ENCODE measurements at regions not wholly inside any gene's neighbourhood (a gene's known extent, or its start where the extent isn't known, plus 50 kb on each side); places are given as distances from the start of the nearest gene placed in this dataset.

DNA sequence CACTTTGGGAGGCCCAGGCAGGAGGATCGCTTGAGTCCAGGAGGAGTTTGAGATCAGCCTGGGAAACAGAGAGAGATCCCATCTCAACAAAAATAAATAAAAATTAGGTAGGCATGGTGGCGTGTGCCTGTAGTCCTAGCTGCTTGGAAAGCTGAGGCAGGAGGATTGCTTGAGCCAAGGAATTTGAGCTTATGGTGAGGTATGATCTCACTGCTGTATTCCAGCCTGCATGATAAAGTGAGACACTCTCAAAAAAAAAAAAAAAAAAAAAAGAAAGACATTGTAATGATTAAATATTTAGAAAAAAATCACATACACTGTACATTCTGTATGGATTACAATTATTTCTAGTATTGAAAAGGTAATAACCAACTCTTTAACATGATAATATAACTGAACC lies 87.1 kb downstream of the SLIT2 start:
- Histone ChIP-seq H4K20me1 (ENCODE audit: insufficient read depth, low read depth, low read length) (no peaks in the 10 kb centered on the region), H3K27ac (ENCODE audit: low read length) (no peak overlapping the region), H3K9ac (ENCODE audit: low read length) (no peak overlapping the region), H3K36me3 (ENCODE audit: insufficient read depth, low read length) (no peaks in the 10 kb centered on the region), H3K4me2 (ENCODE audit: low read depth, low read length, poor library complexity, severe bottlenecking) (no peak overlapping the region), H3K9me3 (ENCODE audit: low read length) (no peaks in the 10 kb centered on the region), H3K4me3 (ENCODE audit: low read length) (no peak overlapping the region), H3K79me2 (ENCODE audit: low read length) (no peaks in the 10 kb centered on the region), H3K9me2 (replicated peaks; ENCODE audit: insufficient read depth, low read length) (no peaks in the 10 kb centered on the region), H3K27me3 (ENCODE audit: low read length) (no peaks in the 10 kb centered on the region), H3K4me1 (ENCODE audit: low read length) (no peaks in the 10 kb centered on the region), H2AFZ (ENCODE audit: low read length) (no peak overlapping the region)
- no peak for DNase-seq

DNA sequence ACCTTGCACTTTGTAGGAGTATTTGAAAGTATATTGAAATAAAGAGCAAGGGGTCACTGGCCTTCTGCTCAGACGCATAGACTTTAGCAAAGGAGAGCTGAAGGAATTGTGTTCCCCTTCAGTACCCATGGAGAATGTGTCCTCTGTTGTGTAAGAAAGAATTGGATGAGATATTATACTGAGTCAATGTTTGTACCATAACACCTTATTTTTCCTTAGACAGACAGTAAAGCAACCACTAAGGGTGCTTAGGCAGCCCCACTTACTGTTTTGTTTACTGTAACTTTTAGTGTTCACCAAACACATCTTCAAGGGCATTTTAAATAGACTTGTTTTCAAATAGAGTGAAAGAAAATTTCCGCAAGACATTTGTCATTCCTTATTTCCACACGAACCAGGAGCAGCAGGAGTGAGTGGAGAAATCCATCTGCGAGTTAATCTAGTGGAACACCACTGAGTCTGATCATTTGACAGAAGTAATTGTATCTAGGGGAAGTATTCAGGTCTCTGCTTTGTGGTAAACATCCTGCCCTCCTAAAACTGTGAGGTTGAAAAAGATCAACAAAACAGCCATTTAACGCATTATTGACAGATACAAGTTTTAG lies 89.5 kb downstream of the SLIT2 start:
- Histone ChIP-seq H3K4me3 (ENCODE audit: low read length) (no peak overlapping the region), H3K9ac (ENCODE audit: low read length) (no peak overlapping the region), H3K9me2 (replicated peaks; ENCODE audit: insufficient read depth, low read length) (no peaks in the 10 kb centered on the region), H4K20me1 (ENCODE audit: insufficient read depth, low read depth, low read length) (no peaks in the 10 kb centered on the region), H3K4me2 (ENCODE audit: low read depth, low read length, poor library complexity, severe bottlenecking) (no peak overlapping the region), H3K79me2 (ENCODE audit: low read length) (no peaks in the 10 kb centered on the region), H2AFZ (ENCODE audit: low read length) (no peak overlapping the region), H3K27ac (ENCODE audit: low read length) (no peak overlapping the region), H3K36me3 (ENCODE audit: insufficient read depth, low read length) (no peaks in the 10 kb centered on the region), H3K27me3 (ENCODE audit: low read length) (no peaks in the 10 kb centered on the region), H3K9me3 (ENCODE audit: low read length) (no peaks in the 10 kb centered on the region), H3K4me1 (ENCODE audit: low read length) (no peaks in the 10 kb centered on the region)
- DNase-seq, result no peak

DNA sequence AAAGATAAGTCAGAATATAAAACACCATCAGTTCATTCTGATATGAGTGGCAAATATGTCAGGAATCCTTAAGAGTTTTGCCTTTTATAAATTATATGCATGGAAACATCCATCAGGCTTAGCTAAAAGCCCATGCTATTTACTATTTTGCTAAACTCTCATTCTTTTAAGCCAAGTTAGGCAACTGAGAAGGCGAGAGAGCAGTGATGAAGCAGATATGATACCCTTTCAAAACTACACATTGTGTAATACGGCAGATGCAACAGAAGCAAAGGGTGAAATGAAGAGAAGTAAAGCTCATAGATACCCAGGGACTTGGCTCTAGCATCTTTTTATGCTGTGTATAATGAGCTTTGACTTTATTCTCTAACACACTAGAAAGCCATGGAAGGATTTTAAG lies 95.8 kb downstream of the SLIT2 start:
- no peak for DNase-seq
- Histone ChIP-seq H3K27me3 (ENCODE audit: low read length) (no peaks in the 10 kb centered on the region), H3K79me2 (ENCODE audit: low read length) (no peaks in the 10 kb centered on the region), H3K4me1 (ENCODE audit: low read length) (no peaks in the 10 kb centered on the region), H3K4me2 (ENCODE audit: low read depth, low read length, poor library complexity, severe bottlenecking) (no peak overlapping the region), H4K20me1 (ENCODE audit: insufficient read depth, low read depth, low read length) (no peaks in the 10 kb centered on the region), H3K9ac (ENCODE audit: low read length) (no peak overlapping the region), H3K27ac (ENCODE audit: low read length) (no peak overlapping the region), H3K4me3 (ENCODE audit: low read length) (no peak overlapping the region), H3K36me3 (ENCODE audit: insufficient read depth, low read length) (no peaks in the 10 kb centered on the region), H3K9me2 (replicated peaks; ENCODE audit: insufficient read depth, low read length) (no peaks in the 10 kb centered on the region), H2AFZ (ENCODE audit: low read length) (no peak overlapping the region), H3K9me3 (ENCODE audit: low read length) (no peaks in the 10 kb centered on the region)

DNA sequence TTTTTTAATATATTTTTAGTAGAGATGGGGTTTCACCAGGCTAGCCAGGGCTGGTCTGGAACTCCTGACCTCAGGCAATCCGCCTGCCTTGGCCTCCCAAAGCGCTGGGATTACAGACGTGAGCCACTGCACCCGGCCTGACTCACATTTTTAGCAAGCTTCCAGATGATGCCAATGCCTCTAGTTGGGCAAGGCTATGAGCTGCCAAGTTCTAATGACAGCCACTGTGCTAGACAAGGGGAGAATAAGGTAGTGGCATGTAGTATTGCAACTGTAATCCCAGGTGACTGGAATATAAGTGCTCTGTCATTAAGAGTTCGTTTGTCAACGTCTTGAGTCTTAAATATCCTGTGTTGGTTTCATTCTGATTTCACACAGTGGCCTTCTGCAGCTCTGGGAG lies 96.7 kb downstream of the SLIT2 start:
- H3K9ac ChIP-seq (ENCODE audit: low read length), result no peak overlapping the region
- H3K4me2 ChIP-seq (ENCODE audit: low read depth, low read length, poor library complexity, severe bottlenecking), result no peak overlapping the region
- no peaks in the 10 kb centered on the region for H3K79me2 ChIP-seq (ENCODE audit: low read length)
- no peaks in the 10 kb centered on the region for H3K9me3 ChIP-seq (ENCODE audit: low read length)
- H3K27me3 ChIP-seq (ENCODE audit: low read length), result no peaks in the 10 kb centered on the region
- no peaks in the 10 kb centered on the region for H3K4me1 ChIP-seq (ENCODE audit: low read length)
- H3K9me2 ChIP-seq (replicated peaks; ENCODE audit: insufficient read depth, low read length), result no peaks in the 10 kb centered on the region
- no peak overlapping the region for H3K4me3 ChIP-seq (ENCODE audit: low read length)
- H2AFZ ChIP-seq (ENCODE audit: low read length), result no peak overlapping the region
- no peaks in the 10 kb centered on the region for H4K20me1 ChIP-seq (ENCODE audit: insufficient read depth, low read depth, low read length)
- no peak for DNase-seq
- no peak overlapping the region for H3K27ac ChIP-seq (ENCODE audit: low read length)
- no peaks in the 10 kb centered on the region for H3K36me3 ChIP-seq (ENCODE audit: insufficient read depth, low read length)

DNA sequence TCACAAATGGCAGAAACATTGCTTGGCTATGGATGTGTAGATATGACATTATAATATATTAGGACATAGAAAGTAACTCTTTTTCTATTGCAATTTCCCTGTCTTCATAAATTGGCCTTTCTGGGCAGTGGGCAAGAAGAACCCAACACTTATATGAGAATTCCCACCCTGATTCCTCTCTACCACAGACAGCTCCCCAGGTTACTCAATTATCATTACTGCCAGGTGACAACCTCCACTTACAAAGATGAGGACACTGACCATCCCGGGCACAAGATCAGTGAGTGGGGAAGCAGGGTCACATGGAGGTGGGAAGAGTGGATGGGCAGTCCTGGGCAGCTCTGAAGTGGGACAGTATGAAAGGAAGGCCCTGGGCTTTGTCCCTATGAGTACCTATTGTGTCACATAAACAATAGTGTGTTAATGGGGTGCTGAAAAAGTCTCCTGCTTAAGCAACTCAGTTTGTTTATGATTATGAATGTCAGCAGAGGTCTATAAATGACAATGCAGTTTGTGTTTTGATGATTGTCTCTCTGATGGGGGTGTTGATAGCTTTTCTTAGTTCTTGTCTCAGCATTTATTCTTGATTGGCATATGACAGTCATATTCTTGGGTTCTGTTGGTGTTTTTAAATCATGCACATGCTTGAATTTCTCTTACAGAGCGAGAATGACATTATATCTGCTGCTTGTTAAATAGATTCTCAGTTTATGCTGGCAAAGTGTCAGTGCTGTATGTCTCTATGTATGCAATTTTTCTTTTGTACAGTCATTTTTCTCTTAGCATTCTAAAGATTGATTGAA lies 99.9 kb downstream of the SLIT2 start:
- Histone ChIP-seq H3K9me2 (replicated peaks; ENCODE audit: insufficient read depth, low read length) (no peaks in the 10 kb centered on the region), H4K20me1 (ENCODE audit: insufficient read depth, low read depth, low read length) (no peaks in the 10 kb centered on the region), H2AFZ (ENCODE audit: low read length) (no peak overlapping the region), H3K27ac (ENCODE audit: low read length) (no peak overlapping the region), H3K27me3 (ENCODE audit: low read length) (no peaks in the 10 kb centered on the region), H3K36me3 (ENCODE audit: insufficient read depth, low read length) (no peaks in the 10 kb centered on the region), H3K4me2 (ENCODE audit: low read depth, low read length, poor library complexity, severe bottlenecking) (no peak overlapping the region), H3K4me3 (ENCODE audit: low read length) (no peak overlapping the region), H3K79me2 (ENCODE audit: low read length) (no peaks in the 10 kb centered on the region), H3K4me1 (ENCODE audit: low read length) (no peaks in the 10 kb centered on the region), H3K9ac (ENCODE audit: low read length) (no peak overlapping the region), H3K9me3 (ENCODE audit: low read length) (no peaks in the 10 kb centered on the region)
- DNase-seq, result no peak

DNA sequence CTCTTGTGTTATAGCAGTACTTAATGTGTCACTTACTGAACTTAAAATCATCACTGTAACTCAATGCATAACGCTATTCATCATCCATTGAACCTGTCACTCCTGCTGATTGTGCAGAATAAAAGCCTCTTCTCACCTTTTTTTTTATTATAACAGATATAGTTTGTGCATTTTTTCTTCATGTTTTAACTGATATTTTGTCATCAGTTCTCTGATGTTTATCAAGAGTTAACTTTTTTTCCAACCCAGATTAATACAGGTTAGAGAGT lies 100.4 kb downstream of the SLIT2 start:
- no peak overlapping the region for H3K4me3 ChIP-seq (ENCODE audit: low read length)

DNA sequence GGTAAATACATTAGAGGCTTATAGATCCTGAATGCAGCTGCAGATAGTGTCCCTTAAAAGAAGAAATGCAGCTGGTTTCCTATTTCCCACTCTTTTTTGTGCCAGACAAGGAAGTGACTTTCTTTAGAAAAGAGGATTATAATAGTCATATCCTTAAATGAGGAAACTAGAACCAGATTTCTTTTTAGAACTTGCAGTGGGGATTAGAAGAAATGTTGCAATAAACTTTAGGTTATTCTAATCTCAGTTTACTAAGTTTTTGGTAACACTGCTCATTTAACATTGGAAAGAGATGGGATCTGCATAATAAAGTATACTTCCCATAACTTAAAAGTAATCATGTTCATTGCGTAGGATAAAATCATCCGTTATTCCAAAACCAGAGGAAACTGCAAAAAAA lies 101.9 kb downstream of the SLIT2 start:
- no peak for DNase-seq
- no peaks in the 10 kb centered on the region for H3K4me1 ChIP-seq (ENCODE audit: low read length)

More for the DNA sequence above, 100.4 kb downstream of the SLIT2 start:
- H3K4me2 ChIP-seq (ENCODE audit: low read depth, low read length, poor library complexity, severe bottlenecking), result no peak overlapping the region
- H2AFZ ChIP-seq (ENCODE audit: low read length), result no peak overlapping the region
- H3K9me3 ChIP-seq (ENCODE audit: low read length), result no peaks in the 10 kb centered on the region
- H3K27ac ChIP-seq (ENCODE audit: low read length), result no peak overlapping the region
- no peaks in the 10 kb centered on the region for H4K20me1 ChIP-seq (ENCODE audit: insufficient read depth, low read depth, low read length)
- H3K79me2 ChIP-seq (ENCODE audit: low read length), result no peaks in the 10 kb centered on the region
- no peak overlapping the region for H3K9ac ChIP-seq (ENCODE audit: low read length)
- H3K36me3 ChIP-seq (ENCODE audit: insufficient read depth, low read length), result no peaks in the 10 kb centered on the region
- H3K9me2 ChIP-seq (replicated peaks; ENCODE audit: insufficient read depth, low read length), result no peaks in the 10 kb centered on the region
- DNase-seq, result no peak
- no peaks in the 10 kb centered on the region for H3K4me1 ChIP-seq (ENCODE audit: low read length)
- no peaks in the 10 kb centered on the region for H3K27me3 ChIP-seq (ENCODE audit: low read length)

DNA sequence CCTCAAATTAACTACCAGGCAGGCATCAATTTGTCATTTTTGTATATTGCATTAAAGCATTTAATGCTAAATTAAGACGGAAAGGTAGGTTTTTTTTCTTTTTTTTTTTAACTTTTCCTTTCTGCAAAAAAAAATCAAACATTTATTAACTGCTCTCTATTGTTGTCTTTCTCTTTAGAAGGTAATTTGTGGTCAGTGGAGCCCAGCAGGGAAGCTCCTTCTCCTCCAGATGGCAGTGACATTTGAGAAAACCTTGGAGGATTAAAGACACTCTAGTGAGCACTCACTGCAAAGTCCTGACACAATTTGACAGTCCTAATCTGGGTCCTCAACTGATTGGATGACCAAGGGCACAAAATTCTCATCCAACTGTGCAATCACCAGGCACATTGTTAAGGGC lies 102.4 kb downstream of the SLIT2 start:
- Histone ChIP-seq H3K27me3 (ENCODE audit: low read length) (no peaks in the 10 kb centered on the region), H3K4me3 (ENCODE audit: low read length) (no peak overlapping the region), H3K36me3 (ENCODE audit: insufficient read depth, low read length) (no peaks in the 10 kb centered on the region; the same call in 1 of the 2 replicates), H2AFZ (ENCODE audit: low read length) (no peak overlapping the region), H3K79me2 (ENCODE audit: low read length) (no peaks in the 10 kb centered on the region), H3K9ac (ENCODE audit: low read length) (no peak overlapping the region), H4K20me1 (ENCODE audit: insufficient read depth, low read depth, low read length) (no peaks in the 10 kb centered on the region), H3K27ac (ENCODE audit: low read length) (no peak overlapping the region), H3K4me2 (ENCODE audit: low read depth, low read length, poor library complexity, severe bottlenecking) (no peak overlapping the region), H3K9me3 (ENCODE audit: low read length) (no peaks in the 10 kb centered on the region), H3K4me1 (ENCODE audit: low read length) (no peaks in the 10 kb centered on the region), H3K9me2 (replicated peaks; ENCODE audit: insufficient read depth, low read length) (no peaks in the 10 kb centered on the region)
- DNase-seq, result no peak

More for the DNA sequence above, 101.9 kb downstream of the SLIT2 start:
- Histone ChIP-seq H3K4me2 (ENCODE audit: low read depth, low read length, poor library complexity, severe bottlenecking) (no peak overlapping the region), H3K79me2 (ENCODE audit: low read length) (no peaks in the 10 kb centered on the region), H4K20me1 (ENCODE audit: insufficient read depth, low read depth, low read length) (no peaks in the 10 kb centered on the region), H3K27ac (ENCODE audit: low read length) (no peak overlapping the region), H3K9me3 (ENCODE audit: low read length) (no peaks in the 10 kb centered on the region), H3K9ac (ENCODE audit: low read length) (no peak overlapping the region), H3K4me3 (ENCODE audit: low read length) (no peak overlapping the region), H3K9me2 (replicated peaks; ENCODE audit: insufficient read depth, low read length) (no peaks in the 10 kb centered on the region), H3K27me3 (ENCODE audit: low read length) (no peaks in the 10 kb centered on the region), H3K36me3 (ENCODE audit: insufficient read depth, low read length) (no peaks in the 10 kb centered on the region), H2AFZ (ENCODE audit: low read length) (no peak overlapping the region)
